CD1c-positive myeloid dendritic cell (primary cell): ENCODE measurements at regions not wholly inside any gene's neighbourhood (a gene's known extent, or its start where the extent isn't known, plus 50 kb on each side); places are given as distances from the start of the nearest gene placed in this dataset.
A peak's percentile ranks its signal among the peaks of the same experiment; 100 is the strongest.

Experiments used
- DNase-seq: peaks from one replicate; pipeline ENCODE4 v3.0.0-alpha.2; 2016; ENCODE audit errors: extremely low spot score

DNA sequence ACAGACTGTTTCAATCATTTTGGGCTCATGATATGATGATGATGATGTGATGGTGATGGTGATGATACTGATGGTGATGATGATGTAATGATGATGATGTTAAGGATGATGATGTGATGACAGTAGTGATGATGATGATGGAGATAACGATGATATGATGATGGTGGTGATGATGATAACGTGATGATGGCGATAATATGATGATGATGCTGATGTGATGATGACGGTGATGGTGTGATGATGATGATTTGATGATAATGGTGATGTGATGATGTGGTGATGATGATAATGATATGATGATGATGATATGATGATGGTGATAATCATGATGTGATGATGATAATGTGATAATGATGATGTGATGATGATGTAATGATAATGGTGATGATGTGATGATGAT is 612.6 kb downstream of the AACS start:
- DNase-seq = no peak

DNA sequence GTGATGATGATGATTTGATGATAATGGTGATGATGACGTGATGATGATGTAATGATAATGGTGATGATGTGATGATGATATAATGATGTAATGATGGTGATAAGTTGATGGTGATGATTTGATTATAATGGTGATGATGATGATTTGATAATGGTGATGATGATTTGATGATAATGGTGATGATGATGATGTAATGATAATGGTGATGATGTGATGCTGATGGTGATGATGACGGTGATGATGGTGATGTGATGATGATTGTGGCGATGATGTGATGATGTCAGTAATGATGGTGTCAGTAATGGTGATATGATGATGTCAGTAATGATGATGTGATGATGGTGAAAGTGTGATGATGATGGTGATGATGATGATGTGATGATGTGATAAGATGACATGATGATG is 613.4 kb downstream of the AACS start:
- DNase-seq = no peak

DNA sequence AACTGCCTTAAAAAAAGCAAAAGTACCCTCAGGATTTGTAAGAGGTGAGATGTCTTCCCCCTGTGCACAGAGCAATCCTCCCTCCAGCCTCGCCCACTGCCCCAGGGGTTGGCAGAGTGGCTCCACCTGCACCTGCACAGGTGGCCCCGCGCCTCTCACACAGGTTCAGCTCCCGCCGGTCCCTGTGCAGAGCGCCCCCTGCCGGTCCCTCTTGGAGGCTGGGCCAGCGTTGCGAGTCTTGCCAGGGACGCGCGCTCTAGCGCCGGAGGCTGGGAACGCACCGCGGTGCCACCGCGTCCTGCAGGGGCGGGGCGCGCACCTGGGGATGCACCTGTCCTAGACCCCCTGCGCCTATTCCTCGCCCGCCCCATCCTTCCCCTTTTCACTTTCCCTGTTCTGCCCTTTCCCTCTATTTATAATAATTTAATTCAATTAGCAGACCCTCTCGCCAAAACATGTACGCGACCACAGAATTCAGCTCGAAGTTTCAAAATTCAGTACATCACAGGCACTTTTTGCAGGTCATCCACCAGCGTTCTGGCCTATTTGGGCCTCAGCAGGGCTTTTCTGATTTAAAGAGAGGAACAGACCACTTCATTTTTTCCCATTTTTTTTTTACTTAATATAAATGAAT is 618.6 kb downstream of the AACS start:
- DNase-seq = peak; percentile 3

DNA sequence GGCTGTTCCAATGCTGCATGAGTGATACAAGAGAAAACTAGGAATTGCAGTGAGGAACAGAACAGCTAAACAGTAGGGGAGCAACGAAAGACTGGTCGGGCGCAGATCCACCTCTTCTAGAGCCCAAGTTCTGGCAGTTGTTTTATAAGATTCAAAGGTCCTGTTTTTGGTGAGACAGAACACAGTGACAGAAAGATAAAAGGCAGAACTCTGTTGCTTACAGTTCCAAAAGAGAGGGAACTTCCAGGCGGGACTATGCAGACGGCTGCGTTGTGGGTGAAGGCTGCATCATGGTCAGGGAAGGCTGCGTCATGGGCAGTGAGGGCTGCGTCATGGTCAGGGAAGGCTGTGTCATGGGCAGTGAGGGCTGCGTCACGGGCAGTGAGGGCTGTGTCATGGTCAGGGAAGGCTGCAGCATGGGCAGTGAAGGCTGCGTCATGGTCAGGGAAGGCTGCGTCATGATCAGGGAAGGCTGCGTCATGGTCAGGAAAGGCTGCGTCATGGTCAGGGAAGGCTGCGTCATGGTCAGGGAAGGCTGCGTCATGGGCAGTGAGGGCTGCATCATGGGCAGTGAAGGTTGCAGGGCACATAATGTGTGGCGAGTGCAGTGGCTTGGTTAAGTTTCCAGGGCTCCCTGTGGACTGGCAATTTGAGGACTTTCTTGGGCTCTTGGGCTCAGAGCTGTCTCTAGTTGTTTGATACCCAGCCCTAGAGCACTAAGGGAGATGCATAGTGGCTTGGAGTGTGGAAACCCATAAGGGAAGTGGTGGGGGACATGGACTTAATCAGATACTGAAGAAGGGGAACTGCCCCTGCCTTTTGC is 619.9 kb downstream of the AACS start:
- no peak for DNase-seq

DNA sequence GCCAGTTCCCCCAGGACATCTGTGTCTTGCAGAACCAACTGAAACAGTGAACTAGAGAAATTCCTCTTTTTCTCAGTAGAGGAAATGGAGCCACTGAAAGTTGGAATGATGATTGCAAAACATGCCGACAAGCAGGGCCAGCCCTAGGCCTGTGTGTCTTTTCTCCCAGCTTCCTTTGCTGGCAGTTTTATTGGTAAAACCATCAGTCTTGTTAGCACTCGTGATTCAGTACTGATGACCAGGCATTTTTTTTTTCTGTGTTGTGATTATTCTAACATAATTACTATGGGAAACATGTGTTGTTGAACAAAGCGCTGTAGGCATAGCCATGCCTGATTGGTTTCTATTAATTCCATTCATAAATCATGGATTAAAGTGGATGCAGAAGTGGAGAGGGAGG is 620.7 kb downstream of the AACS start:
- DNase-seq = no peak

DNA sequence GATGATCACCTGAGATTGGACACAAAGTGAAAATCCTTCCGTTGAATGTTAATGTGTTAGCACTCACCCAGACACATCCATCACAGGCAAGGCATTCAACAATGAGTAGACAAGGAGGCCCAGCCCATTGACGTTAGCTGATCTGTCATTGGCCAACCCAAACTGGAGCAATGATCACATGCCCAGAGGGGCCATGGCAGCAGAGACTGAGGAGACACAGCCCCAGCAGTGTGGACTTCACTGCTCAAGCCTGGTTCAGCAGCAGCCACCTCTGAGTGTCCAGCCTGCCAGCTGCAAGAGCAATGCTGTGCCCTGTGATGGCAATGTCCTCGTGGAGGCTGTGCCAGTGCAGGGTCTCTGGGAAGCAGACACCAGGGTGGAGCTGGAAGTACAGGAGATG is 622.2 kb downstream of the AACS start:
- no peak for DNase-seq

DNA sequence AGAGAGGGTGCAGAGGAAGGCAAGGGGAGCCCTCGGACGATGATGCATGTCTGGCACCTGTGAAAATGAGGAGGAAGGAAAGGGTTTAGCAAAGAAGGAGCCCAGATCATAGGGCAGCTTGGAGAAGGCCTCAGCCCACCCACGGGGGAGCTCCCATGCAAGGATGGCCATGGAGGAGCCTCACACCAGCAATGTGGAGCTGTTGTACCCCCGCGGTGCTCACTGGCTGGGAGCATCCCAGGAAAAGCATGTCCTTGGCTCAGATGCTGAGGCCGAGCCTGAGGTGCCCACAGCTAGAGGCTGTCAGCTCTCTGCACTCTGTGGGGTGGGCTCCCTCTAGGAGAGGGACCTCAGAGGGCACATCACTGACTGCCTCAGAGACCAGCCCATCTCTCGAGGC is 622.6 kb downstream of the AACS start:
- DNase-seq = no peak

DNA sequence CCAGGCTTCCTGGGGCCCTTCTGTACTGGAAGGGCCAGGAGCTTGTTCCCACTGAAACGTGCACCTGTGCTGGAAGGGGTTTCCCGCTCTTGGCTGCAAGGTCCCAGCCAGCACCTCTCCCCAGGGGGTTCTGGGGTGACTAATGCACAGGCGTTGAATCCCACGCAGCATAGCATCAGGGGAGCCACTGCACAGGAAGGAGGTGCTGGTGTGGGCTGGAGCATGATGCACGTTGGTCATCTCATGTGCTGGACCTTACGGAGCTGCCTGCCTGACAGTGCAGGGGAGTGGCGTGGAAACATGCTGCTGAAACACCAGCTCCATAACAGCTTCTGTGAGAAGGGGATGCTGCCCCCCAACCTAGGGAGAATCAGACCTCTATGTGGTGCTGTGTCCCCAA is 623.0 kb downstream of the AACS start:
- no peak for DNase-seq

DNA sequence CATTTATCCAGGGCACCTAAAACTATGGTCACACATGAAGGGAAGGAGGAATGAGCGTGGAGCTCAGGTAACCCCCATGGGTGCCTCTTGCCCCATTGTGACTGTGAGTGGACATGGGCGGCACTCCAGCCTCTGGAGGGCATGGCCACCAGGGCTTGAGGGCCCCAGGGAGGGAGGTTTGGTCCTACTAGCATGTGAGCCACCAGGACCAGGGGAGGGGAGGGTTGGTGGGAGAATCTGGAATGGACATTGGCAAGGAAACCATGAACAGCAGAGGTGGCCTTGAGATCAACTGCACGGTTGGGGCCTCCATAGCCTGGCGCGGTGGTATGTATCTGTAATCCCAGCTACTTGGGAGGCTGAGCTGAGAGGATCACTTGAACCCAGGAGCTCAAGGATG is 623.6 kb downstream of the AACS start:
- DNase-seq = no peak

DNA sequence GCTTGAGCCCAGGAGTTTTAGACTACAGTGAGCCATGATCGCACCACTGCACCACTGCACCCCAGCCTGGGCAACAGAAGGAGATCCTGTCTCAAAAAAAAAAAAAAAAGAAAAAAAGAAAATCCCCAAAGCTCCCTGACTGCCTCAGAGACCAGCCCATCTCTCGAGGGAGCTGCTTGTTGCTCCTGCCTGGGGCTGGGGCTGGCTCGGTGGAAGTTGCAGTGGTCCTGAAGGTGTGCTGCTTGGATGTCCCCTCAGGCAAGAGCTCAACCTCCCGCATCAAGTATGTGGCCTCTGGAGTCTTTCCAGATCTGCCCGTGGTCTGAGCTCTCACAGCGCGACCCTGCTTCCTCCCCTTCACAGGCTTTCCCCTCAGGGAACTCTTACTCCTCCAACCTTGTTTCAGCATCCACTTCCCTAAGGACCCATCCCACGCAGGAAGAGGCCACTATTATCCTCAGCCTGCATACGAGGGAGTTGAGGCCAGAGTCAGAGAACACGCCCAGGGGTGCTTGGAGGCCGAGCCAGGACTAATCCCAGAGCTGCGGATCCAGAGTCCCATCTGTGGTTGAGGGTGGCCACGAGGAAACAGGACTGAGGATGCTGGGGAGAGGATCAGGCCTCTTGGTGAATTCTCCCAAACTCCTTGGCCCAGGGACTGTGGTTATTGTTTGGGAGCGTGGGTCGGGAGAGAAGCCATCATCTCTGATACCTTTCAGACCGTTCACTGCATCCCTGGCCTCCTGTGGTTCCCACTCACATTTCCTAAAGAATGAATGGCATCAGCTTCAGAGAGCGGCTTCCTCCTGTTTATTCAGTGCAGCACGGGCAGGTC is 624.6 kb downstream of the AACS start:
- DNase-seq = no peak

DNA sequence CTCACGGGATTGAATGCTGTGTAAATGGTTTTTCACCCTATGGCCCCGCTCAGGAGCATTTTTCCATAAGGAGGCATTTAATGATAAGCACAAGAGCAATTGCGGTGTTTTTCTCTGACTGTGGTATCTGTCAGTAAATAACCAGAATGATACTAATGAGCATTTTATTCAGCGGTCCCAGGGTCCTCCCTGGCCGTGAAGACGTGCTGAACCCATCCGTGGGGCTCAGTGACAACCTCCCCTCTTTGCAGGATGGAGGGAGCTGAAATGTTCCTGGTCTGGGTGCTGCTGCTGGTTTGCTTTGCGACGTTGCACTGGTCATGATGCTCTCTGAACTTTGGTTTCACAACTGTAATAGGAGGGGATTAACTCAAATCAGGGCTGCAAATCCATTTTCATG is 625.6 kb downstream of the AACS start:
- DNase-seq = no peak

DNA sequence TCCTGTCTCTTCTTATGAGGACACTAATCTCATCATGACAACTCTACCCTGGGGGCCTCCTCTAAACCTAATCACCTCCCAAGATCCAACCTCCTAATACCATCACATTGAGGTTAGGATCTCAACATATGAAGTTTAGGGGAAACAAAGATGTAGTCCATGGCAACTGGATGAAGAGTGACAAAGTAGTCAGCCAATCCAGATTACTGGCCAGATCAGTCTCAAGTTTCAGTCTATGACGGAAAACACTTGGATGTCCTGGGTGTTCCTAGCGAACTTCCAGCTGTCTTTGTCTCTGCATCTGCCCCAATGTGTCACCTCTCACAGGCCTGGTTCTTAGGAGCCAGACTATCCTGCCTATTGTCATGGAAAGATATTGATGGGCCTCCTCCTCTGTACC is 630.8 kb downstream of the AACS start:
- DNase-seq = no peak

DNA sequence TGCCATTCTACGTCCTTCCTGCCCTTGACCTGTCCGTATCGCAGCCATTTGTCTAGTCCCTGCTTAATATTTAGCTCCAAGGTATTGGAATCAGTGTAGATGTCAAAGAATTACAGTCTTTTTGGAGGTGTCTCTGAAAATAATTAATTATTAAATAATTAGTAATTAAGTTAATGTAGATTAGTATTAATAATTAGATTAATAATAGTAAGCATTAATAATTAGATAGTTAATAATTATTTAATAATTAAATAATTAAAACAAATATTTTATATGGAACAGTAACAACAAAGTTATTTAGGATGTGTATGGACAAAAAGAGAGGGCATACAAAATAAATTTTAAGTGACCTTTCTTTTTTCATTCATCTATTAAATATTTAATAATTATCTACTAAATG is 639.6 kb downstream of the AACS start:
- no peak for DNase-seq

DNA sequence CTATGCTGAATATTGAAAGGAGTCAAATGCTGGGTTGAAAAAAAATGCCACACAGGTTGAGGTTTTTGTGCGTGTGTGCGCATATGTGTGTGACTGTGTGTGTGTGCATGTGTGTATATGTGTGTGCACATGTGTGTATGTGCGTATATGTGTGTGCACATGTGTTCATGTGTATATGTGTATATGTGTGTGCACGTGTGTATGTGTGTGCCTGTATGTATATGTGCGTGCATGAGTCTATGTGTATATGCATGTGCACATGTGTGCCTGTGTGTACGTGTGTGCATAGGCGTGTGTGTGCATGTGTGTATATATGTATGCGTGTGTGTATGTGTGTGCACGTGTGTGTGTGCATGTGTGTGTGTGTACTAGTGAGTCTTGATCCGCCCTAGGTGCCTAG is 655.7 kb downstream of the AACS start:
- no peak for DNase-seq

DNA sequence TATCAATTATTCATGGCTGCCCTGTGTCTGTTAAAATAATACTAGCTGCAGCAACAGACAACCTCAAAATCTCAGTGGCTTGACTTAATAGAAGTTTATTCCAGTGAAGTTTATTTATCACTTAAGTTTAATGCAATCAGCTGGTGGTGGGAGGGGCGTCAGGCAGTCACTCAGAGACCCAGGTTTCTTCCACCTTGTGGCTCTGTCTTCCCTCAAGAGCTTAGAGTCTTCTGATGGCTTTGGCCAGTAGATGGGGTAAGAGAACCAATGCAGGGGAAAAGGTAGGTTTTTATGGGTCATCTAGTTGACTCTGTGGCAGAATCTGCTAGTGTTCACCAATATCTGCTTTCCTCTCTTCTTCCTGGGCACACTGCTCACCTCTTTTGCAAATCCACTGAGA is 668.9 kb downstream of the AACS start:
- DNase-seq = no peak

DNA sequence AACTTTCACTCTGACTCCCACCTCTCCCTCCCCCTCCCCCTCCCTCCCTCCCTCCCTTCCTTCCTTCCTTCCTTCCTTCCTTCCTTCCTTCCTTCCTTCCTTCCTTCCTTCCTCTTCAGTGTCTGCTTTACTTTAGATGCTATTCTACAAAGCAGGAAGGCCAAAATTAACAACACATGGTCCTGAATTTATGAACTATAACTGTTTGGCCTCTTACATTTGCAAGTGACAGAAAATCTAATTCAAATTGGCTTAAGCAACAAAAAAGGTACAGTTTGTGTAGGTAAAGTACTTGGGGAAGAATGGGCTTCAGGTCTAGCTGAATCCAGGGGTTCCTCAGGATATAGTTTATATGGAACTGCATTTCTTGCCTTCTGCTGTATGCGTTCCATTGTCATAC is 673.0 kb downstream of the AACS start:
- DNase-seq = no peak

DNA sequence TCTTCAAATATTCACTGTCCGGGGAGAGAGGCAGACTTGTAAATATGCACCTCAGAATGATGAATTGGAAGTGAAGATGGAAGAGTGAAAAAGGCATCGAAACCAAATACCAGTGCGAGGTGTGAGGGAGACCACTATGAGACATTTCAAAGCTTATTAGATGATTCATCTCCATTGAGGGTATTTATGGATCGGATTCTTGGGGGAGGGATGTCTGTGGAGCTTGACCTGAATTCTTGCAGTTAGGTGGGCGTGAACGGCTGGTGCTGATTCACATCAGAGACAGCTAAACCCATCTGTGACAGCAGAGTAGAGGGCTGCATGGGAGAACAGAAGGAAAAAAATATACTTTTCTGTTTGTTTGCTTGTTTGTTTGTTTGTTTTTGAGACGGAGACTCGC is 677.2 kb downstream of the AACS start:
- no peak for DNase-seq

DNA sequence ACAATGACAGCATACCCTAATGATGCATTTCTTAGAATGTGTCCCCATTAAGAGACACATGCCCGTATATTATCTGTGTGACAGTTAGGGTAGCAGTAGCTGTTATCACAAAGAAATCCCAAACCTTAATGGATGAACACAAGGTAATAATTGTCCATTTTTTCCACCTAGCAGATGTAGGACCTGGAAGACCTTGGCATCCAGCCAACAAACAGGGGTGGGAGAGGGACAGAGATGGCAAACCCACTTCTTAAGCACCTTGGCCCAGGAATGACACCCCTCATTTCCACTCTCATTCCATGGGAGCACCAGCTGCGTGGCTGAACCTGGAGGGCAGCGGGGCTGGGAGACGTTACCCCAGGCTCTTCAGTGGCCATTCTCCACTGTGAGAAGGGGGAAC is 679.0 kb downstream of the AACS start:
- DNase-seq = no peak

DNA sequence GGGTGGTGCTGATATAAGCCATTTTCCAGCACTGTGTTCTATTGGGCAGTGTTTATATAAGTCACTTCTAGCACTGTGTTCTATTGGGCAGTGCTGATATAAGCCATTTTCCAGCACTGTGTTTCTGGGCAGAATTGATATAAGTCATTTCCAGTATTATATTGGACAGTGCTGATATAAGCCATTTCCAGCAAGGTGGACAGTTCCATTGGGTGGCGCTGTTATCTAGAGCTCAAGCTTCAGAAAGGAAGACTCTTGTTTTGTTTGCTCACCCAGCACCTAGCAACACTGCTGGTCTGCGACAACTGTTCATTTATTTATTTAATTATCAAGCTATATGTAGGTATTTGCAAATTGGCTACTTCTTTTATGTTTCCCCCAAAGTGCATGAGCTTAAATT is 690.3 kb downstream of the AACS start:
- no peak for DNase-seq

DNA sequence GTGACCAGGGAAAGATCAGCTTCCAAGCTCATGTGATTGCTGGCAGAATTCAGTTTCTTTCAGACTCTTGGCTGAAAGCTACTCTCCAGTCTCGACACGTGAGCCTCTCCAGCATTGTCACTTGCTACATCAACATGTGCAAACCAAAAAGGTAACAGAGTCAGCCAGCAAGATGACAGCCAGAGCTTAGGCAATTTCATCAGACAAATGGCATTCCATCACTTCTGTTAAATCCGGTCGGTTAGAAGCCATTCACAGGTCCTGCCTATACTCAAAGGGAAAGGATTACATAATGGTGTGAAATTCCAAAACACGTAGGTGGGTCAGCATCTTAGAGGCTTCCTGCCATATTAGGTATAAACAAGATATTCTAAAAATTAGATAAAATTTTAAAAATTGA is 700.9 kb downstream of the AACS start:
- DNase-seq = no peak

DNA sequence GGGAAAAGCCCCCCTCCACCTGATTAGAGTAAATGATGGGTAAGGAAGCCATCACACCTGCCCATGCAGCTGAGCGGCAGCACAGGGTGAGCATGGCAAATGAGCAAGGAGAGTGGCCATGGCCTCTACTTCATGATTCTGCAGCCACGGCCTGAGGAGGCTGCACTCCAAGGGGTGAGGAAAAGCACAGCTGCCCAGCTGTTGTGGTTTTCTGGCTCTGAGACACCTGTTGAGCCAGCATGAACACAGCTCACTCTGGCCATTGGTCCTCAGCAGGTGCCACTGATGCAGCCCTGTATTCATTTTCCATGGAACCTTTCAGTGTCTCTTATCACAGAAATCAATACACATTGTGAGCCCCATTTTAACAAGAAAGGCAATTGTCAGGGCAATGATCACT is 707.2 kb downstream of the AACS start:
- DNase-seq = no peak

DNA sequence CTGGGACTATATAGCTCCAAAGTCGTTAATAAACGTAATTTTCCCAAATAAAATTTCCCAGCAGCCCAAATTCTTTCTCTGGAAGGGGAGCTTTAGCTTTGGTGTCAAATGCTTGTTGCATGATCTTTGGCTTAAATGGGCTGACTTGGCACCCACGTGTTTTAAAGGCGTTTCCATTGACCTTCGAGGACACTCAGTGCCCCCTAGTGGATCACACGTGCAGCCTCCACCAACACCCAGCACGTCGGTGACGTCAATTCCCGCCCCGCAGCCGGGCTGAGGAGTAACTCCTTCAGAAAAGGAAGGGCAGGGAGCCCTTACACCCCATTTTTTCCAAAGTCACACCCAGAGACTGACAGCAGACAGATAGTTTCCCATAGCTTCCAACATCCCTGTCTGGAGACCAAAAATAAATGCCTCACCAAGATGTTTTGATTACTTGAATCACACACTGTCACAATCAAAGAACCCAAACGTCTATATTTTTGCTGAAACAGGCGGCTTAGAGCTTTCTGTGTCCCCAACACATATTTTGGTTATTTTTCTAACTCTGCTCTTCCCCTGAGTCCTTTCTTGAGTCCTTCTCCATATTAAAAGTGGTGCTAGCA is 707.9 kb downstream of the AACS start:
- DNase-seq = peak; percentile 20
